ENCODE measurements at regions not wholly inside any gene's neighbourhood (a gene's known extent, or its start where the extent isn't known, plus 50 kb on each side); places are given as distances from the start of the nearest gene placed in this dataset.

DNA sequence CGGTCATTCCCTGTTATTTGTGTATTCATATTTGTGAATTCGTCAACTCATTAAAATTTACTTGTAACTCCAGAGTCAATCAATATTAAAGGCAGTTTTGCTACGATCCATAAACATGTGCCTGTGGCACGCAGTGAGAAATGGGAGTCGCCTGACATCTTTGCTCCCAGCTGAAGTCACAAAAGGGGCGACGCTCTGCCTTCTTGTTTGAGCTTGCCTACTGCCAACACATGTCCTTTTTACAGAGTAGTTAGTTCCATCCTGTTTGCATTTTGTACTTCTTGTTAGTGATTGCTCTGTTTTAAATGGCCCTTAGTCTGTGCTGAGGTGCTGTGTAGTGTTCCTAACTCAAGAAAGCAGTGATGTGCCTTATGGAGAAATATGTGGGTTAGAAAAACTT is 305.3 kb downstream of the ETS1 start:
- TF ChIP-seq POLR2AphosphoS5 (IDR thresholded peaks at IDR 0.05) (no peak), EP300 (IDR thresholded peaks at IDR 0.05) (no peak)

All from suprapubic skin (tissue), 4 donors.